Lung (tissue), 11 donors: ENCODE measurements at regions not wholly inside any gene's neighbourhood (a gene's known extent, or its start where the extent isn't known, plus 50 kb on each side); places are given as distances from the start of the nearest gene placed in this dataset.

Experiments used
- ATAC-seq: fragments of 200-7000 bp; cut with Tn5 transposase; one replicate; pipeline ENCODE4 v1.9.1; 2020; ENCODE audit warnings: moderate number of reproducible peaks; ENCODE audit not compliant: insufficient read depth, low FRiP score
- DNase-seq, 3 donors: peaks; one replicate each; pipeline ENCODE4 v3.0.0-alpha.2; 2013 to 2017
- H3K27ac ChIP-seq, 2 donors: one replicate each; pipeline ENCODE4 v1.5.1; 2013; ENCODE audit warnings: mild to moderate bottlenecking in 2 of 2, moderate library complexity in 2 of 2, control low read depth in 1 of 2, inconsistent platforms in 1 of 2, low read depth in 1 of 2, low read length in 1 of 2
- H3K27me3 ChIP-seq, 3 donors: one replicate each; pipeline ENCODE4 v1.5.1; 2013; ENCODE audit warnings: low read length in 2 of 3; ENCODE audit not compliant: control insufficient read depth in 3 of 3, insufficient read depth in 3 of 3
- H3K36me3 ChIP-seq, 4 donors: one replicate each; pipeline ENCODE4 v1.5.1; 2013; ENCODE audit warnings: low read length in 4 of 4, mild to moderate bottlenecking in 1 of 4, moderate library complexity in 1 of 4; ENCODE audit not compliant: control insufficient read depth in 4 of 4, insufficient read depth in 4 of 4
- H3K4me1 ChIP-seq, 5 donors: one replicate each; pipeline ENCODE4 v1.5.1; 2013; ENCODE audit warnings: low read length in 5 of 5, mild to moderate bottlenecking in 2 of 5, moderate library complexity in 1 of 5; ENCODE audit not compliant: control insufficient read depth in 5 of 5, insufficient read depth in 5 of 5
- H3K4me3 ChIP-seq: one replicate; pipeline ENCODE4 v1.5.1; 2013; ENCODE audit warnings: mild to moderate bottlenecking, control low read depth, moderate library complexity
- H3K9ac ChIP-seq, 2 donors: one replicate each; pipeline ENCODE4 v1.5.1; 2013; ENCODE audit warnings: low read length in 2 of 2, control low read depth in 1 of 2; ENCODE audit not compliant: insufficient read depth in 1 of 2
- H3K9me3 ChIP-seq, 4 donors: one replicate each; pipeline ENCODE4 v1.5.1; 2013; ENCODE audit warnings: low read length in 3 of 4, mild to moderate bottlenecking in 1 of 4, moderate library complexity in 1 of 4; ENCODE audit not compliant: control insufficient read depth in 4 of 4, insufficient read depth in 3 of 4
- CTCF ChIP-seq: IDR thresholded peaks from 2 replicates; pipeline ENCODE4 v1.5.1; 2012; ENCODE audit warnings: mild to moderate bottlenecking; ENCODE audit errors: control extremely low read depth, extremely low read depth
- WGBS, 2 donors: extraction: QIAGEN DNeasy Blood & Tissue Kit; methylation state at CpG; one replicate each; pipeline ENCODE4 v1.1.7; 2013; 5-methylcytosine and 5-hydroxymethylcytosine counted together
- donor health status: control.
- donor health status: control.
- donor health status: Bipolar disorder and iron deficiency.
- donor health status: healthy.
- donor health status: DM: yes; HTN: yes; CAD: no.

GRCh38 chr2:189374481-189374880, 66.8 kb upstream of the WDR75 start:
- ATAC-seq, result no peak
- Histone ChIP-seq H3K36me3 (no peaks in the 10 kb centered on the region), H3K9me3 (no peaks in the 10 kb centered on the region), H3K27me3 (no peaks in the 10 kb centered on the region), H3K4me1 (peaks cover 0 to 8% (median 3%) of the 10 kb centered on the region in 5 donors), H3K4me3 (no peak overlapping the region), H3K27ac (no peak overlapping the region), H3K9ac (no peak overlapping the region)
- DNase-seq, result no peak
- TF ChIP-seq CTCF, result no peak

GRCh38 chr2:189375842-189376241, 65.4 kb upstream of the WDR75 start:
- Histone ChIP-seq H3K4me1 (peaks cover 0 to 11% (median 4%) of the 10 kb centered on the region in 5 donors), H3K9ac (no peak overlapping the region), H3K27ac (no peak overlapping the region), H3K4me3 (no peak overlapping the region), H3K27me3 (no peaks in the 10 kb centered on the region), H3K36me3 (no peaks in the 10 kb centered on the region), H3K9me3 (no peaks in the 10 kb centered on the region)
- ATAC-seq (no peak), DNase-seq (no peak)
- TF ChIP-seq CTCF, result no peak

- no peak overlapping the region for H3K27ac ChIP-seq
- no peak overlapping the region for H3K4me3 ChIP-seq
- DNase-seq (peak in 2 of 3 donors; percentile 33 to 52), ATAC-seq (no peak)
- TF ChIP-seq CTCF, result no peak
- 44 to 66% methylated on average over 2 of the region's 2 CpGs for WGBS, 2 donors
- H3K36me3 ChIP-seq, result no peaks in the 10 kb centered on the region
- H3K9me3 ChIP-seq, result no peaks in the 10 kb centered on the region
- no peaks in the 10 kb centered on the region for H3K27me3 ChIP-seq
- H3K4me1 ChIP-seq, result peaks cover 0 to 11% (median 4%) of the 10 kb centered on the region in 5 donors
- H3K9ac ChIP-seq, result no peak overlapping the region
Measured at GRCh38 chr2:189379287-189379630, 62.0 kb upstream of the WDR75 start.

- Histone ChIP-seq H3K27me3 (no peaks in the 10 kb centered on the region), H3K27ac (no peak overlapping the region), H3K9ac (no peak overlapping the region), H3K36me3 (no peaks in the 10 kb centered on the region), H3K4me1 (peaks cover 0 to 11% (median 4%) of the 10 kb centered on the region in 5 donors), H3K4me3 (no peak overlapping the region), H3K9me3 (no peaks in the 10 kb centered on the region)
- DNase-seq (no peak), ATAC-seq (no peak)
- 51 to 52% methylated on average over 1 of the region's 1 CpG for WGBS, 2 donors
- TF ChIP-seq CTCF, result no peak
Measured at GRCh38 chr2:189379731-189380261, 61.5 kb upstream of the WDR75 start.
